IPS DF 6.9 (cell line): ENCODE measurements at regions not wholly inside any gene's neighbourhood (a gene's known extent, or its start where the extent isn't known, plus 50 kb on each side); places are given as distances from the start of the nearest gene placed in this dataset.

Experiments
- DNase-seq: peaks from one replicate; pipeline ENCODE4 v3.0.0-alpha.2; 2013; ENCODE audit warnings: low read depth, low spot score
- H3K27ac ChIP-seq: one replicate; pipeline ENCODE4 v1.5.1; 2013; ENCODE audit warnings: low read length, control low read depth
- H3K27me3 ChIP-seq: 2 replicates; pipeline ENCODE4 v1.6.1; 2013; ENCODE audit warnings: mild to moderate bottlenecking, low read length; ENCODE audit not compliant: control insufficient read depth, insufficient read depth
- H3K36me3 ChIP-seq: 2 replicates; pipeline ENCODE4 v1.6.1; 2013; ENCODE audit warnings: low read length; ENCODE audit not compliant: control insufficient read depth, insufficient read depth
- H3K4me1 ChIP-seq: 2 replicates; pipeline ENCODE4 v1.6.1; 2013; ENCODE audit warnings: low read length; ENCODE audit not compliant: control insufficient read depth, insufficient read depth
- H3K4me3 ChIP-seq: 2 replicates; pipeline ENCODE4 v1.5.1; 2013; ENCODE audit warnings: mild to moderate bottlenecking, low read length
- H3K9me3 ChIP-seq: 2 replicates; pipeline ENCODE4 v1.6.1; 2013; ENCODE audit warnings: low read length, inconsistent platforms; ENCODE audit not compliant: control insufficient read depth, insufficient read depth
- WGBS: extraction: QIAGEN DNeasy Blood & Tissue Kit; methylation state at CpG from one replicate; pipeline ENCODE4 v1.1.7; 2013; ENCODE audit warnings: mixed read lengths, missing lambda C conversion rate; ENCODE audit not compliant: insufficient read length, insufficient coverage; 5-methylcytosine and 5-hydroxymethylcytosine counted together

GRCh38 chr4:147050356-147050765, 104.7 kb upstream of the TTC29 start:
- Histone ChIP-seq H3K4me1 (no peaks in the 10 kb centered on the region), H3K9me3 (no peaks in the 10 kb centered on the region), H3K4me3 (no peak overlapping the region), H3K36me3 (no peaks in the 10 kb centered on the region), H3K27ac (no peak overlapping the region), H3K27me3 (no peaks in the 10 kb centered on the region)
- WGBS = no CpG with 5 or more reads among the region's 2 CpGs
- DNase-seq = no peak

GRCh38 chr4:147052361-147052760, 106.7 kb upstream of the TTC29 start:
- Histone ChIP-seq H3K27me3 (no peaks in the 10 kb centered on the region), H3K4me1 (no peaks in the 10 kb centered on the region), H3K27ac (no peak overlapping the region), H3K36me3 (no peaks in the 10 kb centered on the region), H3K4me3 (no peak overlapping the region), H3K9me3 (no peaks in the 10 kb centered on the region)
- DNase-seq = no peak
- WGBS = no CpG with 5 or more reads among the region's 2 CpGs

GRCh38 chr4:147054228-147054872, 108.7 kb upstream of the TTC29 start:
- Histone ChIP-seq H3K4me1 (no peaks in the 10 kb centered on the region), H3K4me3 (no peak overlapping the region), H3K27me3 (no peaks in the 10 kb centered on the region), H3K9me3 (no peaks in the 10 kb centered on the region), H3K27ac (no peak overlapping the region), H3K36me3 (no peaks in the 10 kb centered on the region)
- no CpG with 5 or more reads among the region's 2 CpGs for WGBS
- DNase-seq = no peak

- Histone ChIP-seq H3K4me1 (no peaks in the 10 kb centered on the region), H3K9me3 (no peaks in the 10 kb centered on the region), H3K27me3 (no peaks in the 10 kb centered on the region), H3K27ac (no peak overlapping the region), H3K4me3 (no peak overlapping the region), H3K36me3 (no peaks in the 10 kb centered on the region)
- no peak for DNase-seq
- no CpG with 5 or more reads among the region's 3 CpGs for WGBS
These were observed 111.4 kb upstream of the TTC29 start for GRCh38 chr4:147056940-147057610.

DNA sequence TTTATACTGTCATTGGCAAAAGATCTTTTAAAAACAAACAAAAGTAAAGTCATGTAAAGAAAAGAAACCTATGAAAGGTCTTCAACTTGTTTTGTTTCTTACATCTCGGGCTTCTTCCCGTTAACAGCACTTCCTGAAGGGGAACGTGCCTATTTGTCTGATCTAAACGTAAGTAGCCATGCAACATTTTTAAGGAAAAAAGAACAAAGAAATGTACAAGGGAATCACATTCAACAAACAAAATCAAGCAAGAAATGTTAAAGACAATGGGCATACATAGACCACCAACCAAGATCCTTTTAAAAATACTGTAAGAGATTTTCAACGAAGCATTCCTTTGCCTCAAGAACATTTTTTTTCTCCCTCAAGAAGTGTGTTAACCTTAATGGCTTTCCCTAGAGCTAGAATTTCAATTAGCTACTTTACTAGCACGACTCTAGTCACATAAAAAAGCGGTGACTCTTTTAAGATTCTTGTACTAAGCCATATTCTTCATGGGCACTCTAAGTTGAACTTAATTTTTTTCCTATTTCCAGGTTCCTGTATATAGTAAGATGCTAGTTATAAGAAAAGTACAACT, 112.0 kb upstream of the TTC29 start:
- Histone ChIP-seq H3K27ac (no peak overlapping the region), H3K36me3 (no peaks in the 10 kb centered on the region), H3K4me3 (no peak overlapping the region), H3K4me1 (no peaks in the 10 kb centered on the region), H3K9me3 (no peaks in the 10 kb centered on the region), H3K27me3 (no peaks in the 10 kb centered on the region)
- no peak for DNase-seq
- WGBS = no CpG with 5 or more reads among the region's 7 CpGs

- WGBS = no CpG with 5 or more reads among the region's 6 CpGs
- DNase-seq = no peak
- H3K27ac ChIP-seq = no peak overlapping the region
These were observed 113.5 kb upstream of the TTC29 start for GRCh38 chr4:147059064-147059731.

GRCh38 chr4:147060151-147060931, 114.7 kb upstream of the TTC29 start:
- WGBS = no CpG with 5 or more reads among the region's 4 CpGs
- H3K27me3 ChIP-seq = no peaks in the 10 kb centered on the region
- H3K4me3 ChIP-seq = no peak overlapping the region
- H3K9me3 ChIP-seq = no peaks in the 10 kb centered on the region
- H3K27ac ChIP-seq = no peak overlapping the region
- DNase-seq = no peak
- H3K4me1 ChIP-seq = no peaks in the 10 kb centered on the region
- no peaks in the 10 kb centered on the region for H3K36me3 ChIP-seq

More at GRCh38 chr4:147059064-147059731, 113.5 kb upstream of the TTC29 start:
- Histone ChIP-seq H3K27me3 (no peaks in the 10 kb centered on the region), H3K4me3 (no peak overlapping the region), H3K36me3 (no peaks in the 10 kb centered on the region), H3K9me3 (no peaks in the 10 kb centered on the region), H3K4me1 (no peaks in the 10 kb centered on the region)

DNA sequence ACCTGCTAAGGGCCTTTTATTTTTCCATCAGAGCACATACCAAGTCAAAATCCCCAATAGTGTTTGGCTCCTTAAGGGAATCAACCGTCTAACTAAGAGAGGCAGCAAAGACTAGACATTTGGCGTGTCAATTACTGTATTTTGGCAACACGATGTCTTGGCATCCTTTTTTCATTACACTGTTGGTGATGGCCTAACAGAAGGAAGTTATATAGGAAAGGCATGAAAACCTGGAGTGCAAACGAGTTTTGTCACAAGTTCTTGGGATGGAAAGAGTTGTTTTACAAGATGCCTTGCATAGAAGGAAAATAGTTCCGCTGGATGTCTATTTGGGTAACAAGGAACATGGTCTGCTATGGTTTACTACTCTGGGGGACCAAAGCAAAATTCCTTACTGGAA, 119.2 kb upstream of the TTC29 start:
- Histone ChIP-seq H3K4me3 (no peak overlapping the region), H3K27ac (no peak overlapping the region), H3K4me1 (no peaks in the 10 kb centered on the region), H3K27me3 (no peaks in the 10 kb centered on the region), H3K9me3 (no peaks in the 10 kb centered on the region), H3K36me3 (no peaks in the 10 kb centered on the region)
- no peak for DNase-seq
- no CpG with 5 or more reads among the region's 5 CpGs for WGBS

GRCh38 chr4:147068564-147068963, 122.9 kb upstream of the TTC29 start:
- H3K27ac ChIP-seq = no peak overlapping the region
- no peaks in the 10 kb centered on the region for H3K9me3 ChIP-seq
- H3K27me3 ChIP-seq = no peaks in the 10 kb centered on the region
- no peak overlapping the region for H3K4me3 ChIP-seq
- WGBS = no CpG with 5 or more reads among the region's 4 CpGs
- no peaks in the 10 kb centered on the region for H3K4me1 ChIP-seq
- DNase-seq = no peak
- no peaks in the 10 kb centered on the region for H3K36me3 ChIP-seq

DNA sequence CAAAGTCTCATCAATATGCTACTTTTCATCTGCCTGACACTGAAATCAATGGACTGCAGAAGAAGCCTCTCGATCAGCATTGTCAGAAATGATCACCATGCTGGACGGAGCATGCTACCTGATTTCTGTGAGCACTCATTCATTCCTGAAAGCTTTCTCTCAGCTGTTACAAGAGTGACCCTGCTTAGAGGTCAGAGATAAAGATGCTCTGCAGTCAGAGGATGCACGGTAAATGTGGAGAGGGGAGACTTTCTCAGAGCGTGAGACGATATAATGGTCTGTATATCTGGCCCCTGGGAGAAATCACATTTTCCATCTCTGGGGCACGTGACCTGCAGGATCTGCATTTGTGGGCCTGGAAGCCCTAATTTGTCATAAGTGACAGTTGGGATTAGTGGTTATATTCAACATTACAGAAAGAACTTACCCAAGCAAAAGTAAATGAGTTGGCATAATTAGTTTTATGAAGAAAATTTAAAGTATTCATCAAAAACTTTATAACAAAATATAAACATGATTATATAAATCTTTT, 125.6 kb upstream of the TTC29 start:
- no peaks in the 10 kb centered on the region for H3K36me3 ChIP-seq
- H3K27me3 ChIP-seq = no peaks in the 10 kb centered on the region
- no peak for DNase-seq
- H3K27ac ChIP-seq = no peak overlapping the region
- H3K4me1 ChIP-seq = no peaks in the 10 kb centered on the region
- no peak overlapping the region for H3K4me3 ChIP-seq
- H3K9me3 ChIP-seq = no peaks in the 10 kb centered on the region
- no CpG with 5 or more reads among the region's 6 CpGs for WGBS
